Ishikawa (cell line): ENCODE measurements at regions not wholly inside any gene's neighbourhood (a gene's known extent, or its start where the extent isn't known, plus 50 kb on each side); places are given as distances from the start of the nearest gene placed in this dataset.

Experiments
- CEBPB ChIP-seq: IDR thresholded peaks from 2 replicates; pipeline ENCODE4 v1.6.1; 2012
- CREB1 ChIP-seq: IDR thresholded peaks from 2 replicates; pipeline ENCODE4 v1.6.1; 2012; ENCODE audit warnings: low read depth
- EGR1 ChIP-seq: IDR thresholded peaks from 2 replicates; pipeline ENCODE4 v1.6.1; 2012
- EP300 ChIP-seq: IDR thresholded peaks from 2 replicates; pipeline ENCODE4 v1.6.1; 2012; ENCODE audit warnings: borderline replicate concordance
- FOXM1 ChIP-seq: IDR thresholded peaks from 2 replicates; pipeline ENCODE4 v1.6.1; 2012; ENCODE audit warnings: low read depth, borderline replicate concordance
- MAX ChIP-seq: IDR thresholded peaks from 2 replicates; pipeline ENCODE4 v1.6.1; 2012
- NFIC ChIP-seq: IDR thresholded peaks from 2 replicates; pipeline ENCODE4 v1.6.1; 2012
- RAD21 ChIP-seq: IDR thresholded peaks from 2 replicates; pipeline ENCODE4 v1.6.1; 2012; ENCODE audit warnings: low read depth
- REST ChIP-seq: IDR thresholded peaks from 2 replicates; pipeline ENCODE4 v1.6.1; 2012; ENCODE audit warnings: low read depth, mild to moderate bottlenecking
- TAF1 ChIP-seq: IDR thresholded peaks from 2 replicates; pipeline ENCODE4 v1.6.1; 2012; ENCODE audit warnings: low read depth, mild to moderate bottlenecking
- TCF12 ChIP-seq: IDR thresholded peaks from 2 replicates; pipeline ENCODE4 v1.6.1; 2012; ENCODE audit warnings: low read depth
- TEAD4 ChIP-seq: IDR thresholded peaks from 2 replicates; pipeline ENCODE4 v1.6.1; 2012
- USF1 ChIP-seq: IDR thresholded peaks from 2 replicates; pipeline ENCODE4 v1.6.1; 2012
- YY1 ChIP-seq: IDR thresholded peaks from 2 replicates; pipeline ENCODE4 v1.6.1; 2012; ENCODE audit warnings: low read depth
- ZBTB7A ChIP-seq: IDR thresholded peaks from 2 replicates; pipeline ENCODE4 v1.6.1; 2012; ENCODE audit warnings: low read depth

GRCh38 chr2:88832992-88833389, 141.5 kb downstream of the RPIA start:
- TF ChIP-seq YY1 (no peak), TEAD4 (no peak), CEBPB (no peak), USF1 (no peak), TAF1 (no peak), NFIC (no peak)

- TF ChIP-seq FOXM1 (no peak), MAX (no peak), RAD21 (no peak), CEBPB (no peak), USF1 (no peak), TAF1 (no peak), REST (no peak), ZBTB7A (no peak), EP300 (no peak), YY1 (no peak), NFIC (no peak)
Measured at GRCh38 chr2:88834376-88834775, 142.9 kb downstream of the RPIA start.

GRCh38 chr2:88834866-88835265, 143.4 kb downstream of the RPIA start:
- TF ChIP-seq USF1: no peak

GRCh38 chr2:88835726-88836125, 144.3 kb downstream of the RPIA start:
- no peak for TF ChIP-seq EGR1
- no peak for TF ChIP-seq TEAD4
- TF ChIP-seq MAX: no peak
- no peak for TF ChIP-seq EP300
- TF ChIP-seq USF1: no peak
- no peak for TF ChIP-seq REST
- TF ChIP-seq CEBPB: no peak
- TF ChIP-seq NFIC: no peak
- TF ChIP-seq TAF1: no peak
- TF ChIP-seq TCF12: no peak
- TF ChIP-seq FOXM1: no peak
- TF ChIP-seq CREB1: no peak
- no peak for TF ChIP-seq RAD21
- TF ChIP-seq YY1: no peak
- TF ChIP-seq ZBTB7A: no peak

GRCh38 chr2:88836351-88836750, 144.9 kb downstream of the RPIA start:
- TF ChIP-seq TEAD4: no peak
- TF ChIP-seq YY1: no peak
- no peak for TF ChIP-seq TAF1
- TF ChIP-seq NFIC: no peak
- TF ChIP-seq USF1: no peak
- TF ChIP-seq CEBPB: no peak
- TF ChIP-seq ZBTB7A: no peak
- no peak for TF ChIP-seq REST
